Aorta (tissue), 5 donors: ENCODE measurements at regions not wholly inside any gene's neighbourhood (a gene's known extent, or its start where the extent isn't known, plus 50 kb on each side); places are given as distances from the start of the nearest gene placed in this dataset.

Experiments
- ATAC-seq: fragments of 200-7000 bp; cut with Tn5 transposase; one replicate; pipeline ENCODE4 v1.9.1; 2022; ENCODE audit warnings: moderate library complexity; ENCODE audit not compliant: low FRiP score
- DNase-seq, 2 donors: peaks; one replicate each; pipeline ENCODE4 v3.0.0-alpha.2; 2020
- H3K27ac ChIP-seq, 2 donors: one replicate each; pipeline ENCODE4 v1.5.1; 2013; ENCODE audit warnings: low read length in 2 of 2, mild to moderate bottlenecking in 2 of 2, moderate library complexity in 2 of 2, control low read depth in 1 of 2, inconsistent platforms in 1 of 2, low read depth in 1 of 2
- H3K27me3 ChIP-seq, 2 donors: one replicate each; pipeline ENCODE4 v1.6.1; 2013; ENCODE audit warnings: control low read depth in 1 of 2, low read length in 1 of 2, mild to moderate bottlenecking in 1 of 2, moderate library complexity in 1 of 2; ENCODE audit not compliant: insufficient read depth in 2 of 2, control insufficient read depth in 1 of 2
- H3K36me3 ChIP-seq, 2 donors: one replicate each; pipeline ENCODE4 v1.6.1; 2013; ENCODE audit warnings: control low read depth in 1 of 2, low read length in 1 of 2, mild to moderate bottlenecking in 1 of 2; ENCODE audit not compliant: insufficient read depth in 2 of 2, control insufficient read depth in 1 of 2
- H3K4me1 ChIP-seq, 2 donors: one replicate each; pipeline ENCODE4 v1.6.1; 2013; ENCODE audit warnings: low read length in 2 of 2, control low read depth in 1 of 2, mild to moderate bottlenecking in 1 of 2, moderate library complexity in 1 of 2; ENCODE audit not compliant: insufficient read depth in 2 of 2, control insufficient read depth in 1 of 2
- H3K4me3 ChIP-seq, 2 donors: one replicate each; pipeline ENCODE4 v1.5.1; 2013; ENCODE audit warnings: low read length in 2 of 2, control low read depth in 1 of 2, mild to moderate bottlenecking in 1 of 2
- H3K9me3 ChIP-seq: one replicate; pipeline ENCODE4 v1.6.1; 2013; ENCODE audit warnings: mild to moderate bottlenecking, low read length; ENCODE audit not compliant: control insufficient read depth
- WGBS, 2 donors: extraction: QIAGEN DNeasy Blood & Tissue Kit; methylation state at CpG; one replicate each; pipeline ENCODE4 v1.1.7; 2013; 5-methylcytosine and 5-hydroxymethylcytosine counted together
- intact Hi-C, 2 donors: fragments of 100-400 bp; cut with DNase I; formaldehyde crosslinking; loops; one replicate each; pipeline versions ENCODE4 v1.14.2 to v1.15.0; 2022
- donor health status: healthy with polysubstance abuse.
- donor health status: Bipolar disorder and iron deficiency.
- donor health status: DM: no; HTN: no; CAD: no.
- donor health status: DM: no; HTN: no; CAD: no.
- donor health status: DM: yes; HTN: yes; CAD: no.

- DNase-seq (no peak), ATAC-seq (no peak)
- no peaks in the 10 kb centered on the region for H3K27me3 ChIP-seq
- intact Hi-C loops: no loop called here
- no peaks in the 10 kb centered on the region for H3K4me1 ChIP-seq
- WGBS, 2 donors: 64 to 81% methylated on average over 4 of the region's 4 CpGs
- H3K4me3 ChIP-seq: no peak overlapping the region
- no peaks in the 10 kb centered on the region for H3K9me3 ChIP-seq
- no peaks in the 10 kb centered on the region for H3K36me3 ChIP-seq
- H3K27ac ChIP-seq: no peak overlapping the region
Measured at GRCh38 chr6:15065261-15065989, 180.4 kb upstream of the JARID2 start.

- ATAC-seq (no peak), DNase-seq (no peak)
- intact Hi-C loops: no loop called here
- H3K36me3 ChIP-seq: no peaks in the 10 kb centered on the region
- H3K9me3 ChIP-seq: no peaks in the 10 kb centered on the region
- no peaks in the 10 kb centered on the region for H3K27me3 ChIP-seq
- no peak overlapping the region for H3K4me3 ChIP-seq
- no peaks in the 10 kb centered on the region for H3K4me1 ChIP-seq
- no peak overlapping the region for H3K27ac ChIP-seq
- WGBS, 2 donors: 48 to 58% methylated on average over 7 of the region's 7 CpGs
Measured at GRCh38 chr6:15066089-15066758, 179.6 kb upstream of the JARID2 start.

DNA sequence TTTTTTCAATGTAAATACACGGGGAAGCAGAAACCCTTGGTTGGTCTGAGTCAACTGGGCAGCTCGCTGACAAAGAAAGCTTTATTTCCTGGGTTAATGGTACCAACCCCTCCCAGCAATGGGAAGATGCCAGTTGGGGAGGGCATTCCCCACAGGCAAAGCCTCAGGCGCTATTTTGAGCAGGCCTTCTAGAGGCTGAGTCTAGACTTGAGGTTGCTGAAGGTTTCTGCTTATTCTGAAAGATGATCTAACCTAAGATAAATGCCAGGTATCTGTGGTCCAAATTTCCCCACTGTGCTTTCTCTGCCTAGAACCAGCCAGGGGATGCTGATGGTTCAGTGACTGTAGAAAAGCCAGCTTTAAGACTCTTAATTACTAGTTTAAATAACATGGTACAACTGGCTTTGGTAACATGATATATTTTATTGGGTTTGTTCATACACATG, 172.5 kb upstream of the JARID2 start:
- no peak overlapping the region for H3K27ac ChIP-seq
- no peaks in the 10 kb centered on the region for H3K27me3 ChIP-seq
- WGBS, 2 donors: 82 to 85% methylated on average over 3 of the region's 3 CpGs
- no peak for ATAC-seq
- H3K36me3 ChIP-seq: no peaks in the 10 kb centered on the region
- H3K4me3 ChIP-seq: no peak overlapping the region
- no peak for DNase-seq
- no peaks in the 10 kb centered on the region for H3K4me1 ChIP-seq
- intact Hi-C loops: no loop called here
- H3K9me3 ChIP-seq: no peaks in the 10 kb centered on the region

DNA sequence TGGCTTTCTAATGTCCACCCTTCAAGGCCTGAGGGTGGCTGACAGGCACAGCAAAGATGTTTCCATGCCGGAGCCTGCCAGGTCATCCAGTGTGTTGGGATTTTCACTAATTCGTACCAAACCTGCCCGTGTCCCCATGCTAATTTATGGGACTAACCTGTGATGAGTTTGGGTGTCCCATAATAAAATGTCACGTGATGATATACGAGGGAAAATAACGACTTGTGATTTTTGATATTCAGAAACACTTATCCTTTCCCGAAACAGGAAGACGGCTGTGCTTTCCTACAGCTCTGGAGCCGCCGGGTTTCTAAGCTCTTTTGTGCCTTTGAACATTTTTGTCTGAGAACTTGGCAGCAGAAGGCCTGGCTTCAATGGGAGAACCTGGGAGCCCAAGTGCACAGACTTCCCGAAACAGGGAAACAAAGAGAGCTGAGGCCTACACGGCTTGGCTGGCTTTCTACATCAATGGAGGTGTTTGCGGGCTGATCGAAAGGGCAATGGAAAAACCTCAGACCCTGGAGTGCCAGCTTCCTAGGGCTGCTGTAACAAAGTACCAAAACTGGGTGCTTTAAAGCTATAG, 171.9 kb upstream of the JARID2 start:
- intact Hi-C loops: no loop called here
- no peak overlapping the region for H3K27ac ChIP-seq
- H3K4me1 ChIP-seq: no peaks in the 10 kb centered on the region
- no peak for ATAC-seq
- H3K4me3 ChIP-seq: no peak overlapping the region
- H3K9me3 ChIP-seq: no peaks in the 10 kb centered on the region
- DNase-seq: no peak
- H3K27me3 ChIP-seq: no peaks in the 10 kb centered on the region
- no peaks in the 10 kb centered on the region for H3K36me3 ChIP-seq
- 91 to 94% methylated on average over 14 of the region's 14 CpGs for WGBS, 2 donors

DNA sequence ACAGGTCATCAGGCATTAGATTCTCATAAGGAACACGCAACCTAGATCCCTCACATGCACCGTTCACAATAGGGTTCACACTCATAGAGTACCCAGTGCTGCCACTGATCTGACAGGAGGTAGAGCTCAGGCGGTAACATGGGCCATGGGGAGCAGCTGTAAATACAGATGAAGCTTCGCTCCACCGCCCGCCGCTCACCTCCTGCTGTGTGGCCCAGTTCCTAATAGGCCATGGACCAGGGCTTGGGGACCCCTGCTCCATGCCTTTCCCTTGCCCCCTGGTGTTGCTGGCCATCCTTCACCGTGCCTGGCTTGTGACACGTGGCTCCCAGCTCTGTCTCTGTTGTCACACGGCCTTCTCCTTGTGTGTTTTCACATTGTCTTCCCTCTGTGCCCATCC, 171.1 kb upstream of the JARID2 start:
- no peak overlapping the region for H3K4me3 ChIP-seq
- H3K9me3 ChIP-seq: no peaks in the 10 kb centered on the region
- DNase-seq (no peak), ATAC-seq (no peak)
- no peaks in the 10 kb centered on the region for H3K27me3 ChIP-seq
- H3K4me1 ChIP-seq: no peaks in the 10 kb centered on the region
- H3K36me3 ChIP-seq: no peaks in the 10 kb centered on the region
- intact Hi-C loops: no loop called here
- H3K27ac ChIP-seq: no peak overlapping the region
- WGBS, 2 donors: 93 to 96% methylated on average over 10 of the region's 10 CpGs

DNA sequence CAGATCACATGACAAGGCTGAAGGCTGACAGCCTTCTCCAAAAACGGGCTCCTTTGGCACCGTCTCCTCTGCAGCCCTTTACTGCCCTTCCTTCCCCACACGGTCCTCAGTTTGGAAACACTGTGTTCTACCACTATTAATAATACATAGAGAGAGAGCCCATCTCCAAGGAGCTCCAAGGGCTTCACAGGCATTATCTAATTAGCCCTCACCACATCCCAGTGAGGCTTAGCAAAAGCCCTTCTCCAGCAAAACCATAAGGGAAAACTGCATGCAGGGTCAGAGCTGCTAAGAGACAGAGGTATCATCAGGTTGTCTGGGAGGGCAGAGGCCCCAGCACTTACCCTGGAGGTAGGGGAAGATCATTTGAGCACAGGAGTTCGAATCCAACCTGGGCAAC, 169.3 kb upstream of the JARID2 start:
- Histone ChIP-seq H3K27ac (no peak overlapping the region), H3K4me1 (no peaks in the 10 kb centered on the region), H3K4me3 (no peak overlapping the region), H3K36me3 (no peaks in the 10 kb centered on the region), H3K27me3 (no peaks in the 10 kb centered on the region), H3K9me3 (no peaks in the 10 kb centered on the region)
- intact Hi-C loops: no loop called here
- WGBS, 2 donors: 73 to 76% methylated on average over 4 of the region's 4 CpGs
- ATAC-seq (no peak), DNase-seq (no peak)

DNA sequence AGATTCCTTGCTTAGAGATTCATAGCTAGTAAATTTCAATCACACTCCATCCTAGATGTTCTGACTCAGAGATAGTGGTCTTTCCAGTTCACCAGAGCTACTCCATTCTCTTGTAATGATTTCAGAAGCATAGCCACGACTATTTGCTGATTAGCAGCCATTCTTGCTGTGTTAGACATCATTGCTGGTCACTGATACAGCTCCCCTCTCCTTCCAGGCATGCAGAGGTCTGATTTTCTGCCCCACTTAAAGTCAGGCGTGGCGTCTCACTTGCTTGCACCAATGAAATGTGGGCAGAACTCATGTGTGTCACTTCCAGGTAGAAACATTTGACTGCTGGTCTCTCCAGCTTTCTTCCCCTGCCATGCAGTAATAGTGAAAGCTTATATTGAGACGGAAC, 168.9 kb upstream of the JARID2 start:
- Histone ChIP-seq H3K27me3 (no peaks in the 10 kb centered on the region), H3K4me3 (no peak overlapping the region), H3K36me3 (no peaks in the 10 kb centered on the region), H3K4me1 (no peaks in the 10 kb centered on the region), H3K9me3 (no peaks in the 10 kb centered on the region), H3K27ac (no peak overlapping the region)
- intact Hi-C loops: no loop called here
- WGBS, 2 donors: 74 to 76% methylated on average over 4 of the region's 4 CpGs
- ATAC-seq: no peak
- DNase-seq: no peak

- Histone ChIP-seq H3K36me3 (no peaks in the 10 kb centered on the region), H3K27ac (no peak overlapping the region), H3K27me3 (no peaks in the 10 kb centered on the region), H3K4me1 (no peaks in the 10 kb centered on the region), H3K9me3 (no peaks in the 10 kb centered on the region), H3K4me3 (no peak overlapping the region)
- 77 to 80% methylated on average over 5 of the region's 5 CpGs for WGBS, 2 donors
- no peak for ATAC-seq
- peak in 1 of 2 donors; percentile 27 for DNase-seq
- intact Hi-C loops: no loop called here
Measured at GRCh38 chr6:15077961-15078360, 167.9 kb upstream of the JARID2 start.
